22Rv1 (cell line): ENCODE measurements at regions not wholly inside any gene's neighbourhood (a gene's known extent, or its start where the extent isn't known, plus 50 kb on each side); places are given as distances from the start of the nearest gene placed in this dataset.

Source experiments
- CTCF ChIP-seq: fragments of 450-650 bp; IDR thresholded peaks from 2 replicates; pipeline ENCODE4 v1.5.1; 2017; ENCODE audit warnings: mild to moderate bottlenecking
- ZFX ChIP-seq: fragments of 450-650 bp; IDR thresholded peaks from 2 replicates; pipeline ENCODE4 v1.6.1; 2017; ENCODE audit warnings: antibody characterized with exemption, borderline replicate concordance

GRCh38 chr13:99083981-99084380 is 106.1 kb upstream of the DOCK9 start:
- TF ChIP-seq CTCF (no peak), ZFX (no peak)
